Prostate gland (tissue), 2 donors: ENCODE measurements at regions not wholly inside any gene's neighbourhood (a gene's known extent, or its start where the extent isn't known, plus 50 kb on each side); places are given as distances from the start of the nearest gene placed in this dataset.

Experiments used
- DNase-seq: peaks from one replicate; pipeline ENCODE4 v3.0.0-alpha.2; 2019; ENCODE audit warnings: low spot score
- H3K27ac ChIP-seq, 2 donors: fragments of 200-600 bp; sonication (generic); 2 replicates each; pipeline ENCODE4 v1.5.1; 2017 to 2019
- H3K27me3 ChIP-seq: fragments of 200-600 bp; sonication (generic); replicated peaks from 2 replicates; pipeline ENCODE4 v1.5.1; 2019; ENCODE audit not compliant: insufficient read depth
- H3K36me3 ChIP-seq, 2 donors: fragments of 200-600 bp; sonication (generic); 1 replicate in 1 of 2; 2 replicates in 1 of 2; pipeline versions ENCODE4 v1.5.1 to v1.8.1; 2017 to 2019
- H3K4me1 ChIP-seq: fragments of 200-600 bp; sonication (generic); replicated peaks from 2 replicates; pipeline ENCODE4 v1.5.1; 2019
- H3K4me3 ChIP-seq, 2 donors: fragments of 200-600 bp; sonication (generic); 2 replicates each; pipeline ENCODE4 v1.5.1; 2017 to 2019
- H3K9me3 ChIP-seq: fragments of 200-600 bp; sonication (generic); 2 replicates; pipeline ENCODE4 v1.5.1; 2017
- POLR2A ChIP-seq: fragments of 450-650 bp; IDR thresholded peaks from one replicate; pipeline ENCODE4 v1.6.1; 2016; ENCODE audit warnings: antibody characterized with exemption, mild to moderate bottlenecking
- POLR2AphosphoS5 ChIP-seq: sonication (generic); formaldehyde crosslinking; IDR thresholded peaks from one replicate; pipeline ENCODE4 v1.6.1; 2017; ENCODE audit warnings: antibody characterized with exemption
- WGBS: methylation state at CpG from one replicate; pipeline ENCODE4 v1.1.5; 2018; 5-methylcytosine and 5-hydroxymethylcytosine counted together
- intact Hi-C: fragments of 100-400 bp; cut with DNase I; formaldehyde crosslinking; loops from one replicate; pipeline ENCODE4 v1.14.2; 2022
- TF ChIP-seq, protein P1 (sequence below), 4 experiments: fragments of 200-600 bp in 2 of 4; fragments of 450-650 bp in 2 of 4; sonication (generic) in 2 of 4; IDR thresholded peaks; 1 replicate in 3 of 4; 2 replicates in 1 of 4; pipeline ENCODE4 v1.5.1; 2016 to 2019; ENCODE audit warnings: antibody characterized with exemption in 4 of 4, mild to moderate bottlenecking in 2 of 4, moderate library complexity in 2 of 4

DNA sequence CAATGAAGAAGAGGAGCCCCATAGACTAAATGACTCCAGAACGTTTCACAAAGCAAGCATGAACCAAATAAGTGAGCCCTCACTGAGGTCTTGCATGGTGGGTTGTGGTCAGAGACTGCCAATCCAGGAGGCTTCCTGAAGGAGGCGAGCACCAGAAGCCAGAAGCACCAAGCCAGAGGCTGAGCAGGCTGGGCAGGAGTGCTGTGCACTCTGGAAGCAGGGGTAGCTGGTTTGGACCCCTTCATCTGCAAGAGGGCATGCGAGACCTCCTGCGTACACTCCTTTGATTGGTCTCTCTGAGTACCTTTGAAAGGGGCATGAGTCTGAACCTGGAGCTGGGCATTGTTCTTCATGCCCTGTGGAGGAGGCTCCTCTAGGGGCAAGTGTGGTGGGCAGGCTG, 192.5 kb downstream of the HAUS1 start:
- intact Hi-C loops = no loop called here
- Histone ChIP-seq H3K9me3 (no peaks in the 10 kb centered on the region), H3K4me3 (no peak overlapping the region), H3K36me3 (no peaks in the 10 kb centered on the region), H3K4me1 (no peaks in the 10 kb centered on the region), H3K27me3 (no peaks in the 10 kb centered on the region), H3K27ac (no peak overlapping the region)
- no peak for DNase-seq
- 84% methylated on average over 4 of the region's 4 CpGs for WGBS
- TF ChIP-seq POLR2A = no peak
- TF ChIP-seq, protein P1, sequence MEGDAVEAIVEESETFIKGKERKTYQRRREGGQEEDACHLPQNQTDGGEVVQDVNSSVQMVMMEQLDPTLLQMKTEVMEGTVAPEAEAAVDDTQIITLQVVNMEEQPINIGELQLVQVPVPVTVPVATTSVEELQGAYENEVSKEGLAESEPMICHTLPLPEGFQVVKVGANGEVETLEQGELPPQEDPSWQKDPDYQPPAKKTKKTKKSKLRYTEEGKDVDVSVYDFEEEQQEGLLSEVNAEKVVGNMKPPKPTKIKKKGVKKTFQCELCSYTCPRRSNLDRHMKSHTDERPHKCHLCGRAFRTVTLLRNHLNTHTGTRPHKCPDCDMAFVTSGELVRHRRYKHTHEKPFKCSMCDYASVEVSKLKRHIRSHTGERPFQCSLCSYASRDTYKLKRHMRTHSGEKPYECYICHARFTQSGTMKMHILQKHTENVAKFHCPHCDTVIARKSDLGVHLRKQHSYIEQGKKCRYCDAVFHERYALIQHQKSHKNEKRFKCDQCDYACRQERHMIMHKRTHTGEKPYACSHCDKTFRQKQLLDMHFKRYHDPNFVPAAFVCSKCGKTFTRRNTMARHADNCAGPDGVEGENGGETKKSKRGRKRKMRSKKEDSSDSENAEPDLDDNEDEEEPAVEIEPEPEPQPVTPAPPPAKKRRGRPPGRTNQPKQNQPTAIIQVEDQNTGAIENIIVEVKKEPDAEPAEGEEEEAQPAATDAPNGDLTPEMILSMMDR (IDR thresholded peaks at IDR 0.05) = no peak
- no peak for TF ChIP-seq POLR2AphosphoS5

DNA sequence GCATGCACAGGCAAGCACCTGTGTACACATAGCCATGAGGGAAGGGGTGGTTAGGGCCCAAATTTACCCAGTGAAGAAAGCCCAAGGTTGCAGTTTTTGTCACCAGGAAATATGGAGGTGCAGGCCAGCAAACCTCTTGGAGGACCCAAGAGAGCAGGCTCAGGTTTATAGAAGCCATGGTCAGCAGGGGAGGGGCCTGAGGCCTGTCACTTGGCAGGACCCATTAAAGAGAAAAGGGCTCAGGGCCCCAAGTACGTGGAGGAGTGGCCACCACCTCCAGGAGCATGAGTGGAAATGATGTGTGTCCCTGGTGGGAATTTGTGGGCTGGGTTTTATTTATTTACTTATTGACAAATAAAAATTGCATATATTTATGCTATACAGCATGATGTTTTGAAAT, 192.9 kb downstream of the HAUS1 start:
- Histone ChIP-seq H3K27me3 (no peaks in the 10 kb centered on the region), H3K27ac (no peak overlapping the region), H3K4me1 (no peaks in the 10 kb centered on the region), H3K36me3 (no peaks in the 10 kb centered on the region), H3K9me3 (no peaks in the 10 kb centered on the region), H3K4me3 (no peak overlapping the region)
- TF ChIP-seq, protein P1 (IDR thresholded peaks at IDR 0.05) = no peak
- TF ChIP-seq POLR2AphosphoS5 = no peak
- TF ChIP-seq POLR2A = no peak
- WGBS = 47% methylated on average over 1 of the region's 1 CpG
- intact Hi-C loops = no loop called here
- no peak for DNase-seq

DNA sequence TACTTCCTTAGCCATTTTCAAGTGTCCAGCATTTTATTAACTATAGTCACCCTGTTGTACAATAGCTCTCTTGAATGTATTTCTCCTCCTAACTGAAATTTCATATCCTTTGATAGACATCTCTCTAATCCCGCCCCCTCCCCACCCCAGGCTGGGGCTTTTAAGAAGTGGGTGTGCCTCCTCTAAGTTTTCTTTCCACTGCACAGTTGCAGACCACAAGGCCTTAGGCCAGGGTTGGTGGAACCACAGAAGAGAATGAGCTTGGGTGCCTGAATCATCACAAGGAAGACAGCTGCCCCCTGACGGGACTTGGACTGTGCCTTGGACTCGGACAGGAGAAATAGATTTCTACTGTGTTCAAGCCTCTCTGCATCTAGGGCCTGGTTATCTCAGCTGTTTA, 193.4 kb downstream of the HAUS1 start:
- intact Hi-C loops = no loop called here
- H3K27ac ChIP-seq = no peak overlapping the region
- TF ChIP-seq POLR2AphosphoS5 = no peak
- TF ChIP-seq, protein P1 (IDR thresholded peaks at IDR 0.05) = no peak
- no peak for TF ChIP-seq POLR2A
- H3K4me3 ChIP-seq = no peak overlapping the region
- no peaks in the 10 kb centered on the region for H3K36me3 ChIP-seq
- no peaks in the 10 kb centered on the region for H3K9me3 ChIP-seq
- WGBS = 90% methylated on average over 3 of the region's 3 CpGs
- H3K4me1 ChIP-seq = no peaks in the 10 kb centered on the region
- H3K27me3 ChIP-seq = no peaks in the 10 kb centered on the region
- DNase-seq = no peak

DNA sequence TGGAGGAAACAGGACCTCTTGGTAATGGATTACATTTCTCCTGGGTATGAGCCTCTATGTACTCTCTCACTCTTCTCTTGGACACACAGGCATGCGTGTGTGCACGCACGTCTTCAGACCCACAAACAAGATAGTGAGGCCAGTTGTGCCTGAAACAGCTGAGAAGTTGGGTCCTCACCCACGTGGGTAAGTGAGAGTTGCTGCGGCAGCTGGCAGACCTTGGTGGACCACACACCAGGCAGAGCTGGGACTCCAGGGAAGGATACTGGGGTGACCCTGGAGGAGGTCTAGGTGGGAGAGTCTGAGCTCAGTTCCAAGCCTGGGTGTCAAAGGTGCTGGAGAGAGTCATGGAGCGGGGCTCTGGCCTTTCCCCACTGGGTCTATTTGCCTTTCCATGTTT, 194.3 kb downstream of the HAUS1 start:
- intact Hi-C loops = no loop called here
- no peak overlapping the region for H3K27ac ChIP-seq

DNA sequence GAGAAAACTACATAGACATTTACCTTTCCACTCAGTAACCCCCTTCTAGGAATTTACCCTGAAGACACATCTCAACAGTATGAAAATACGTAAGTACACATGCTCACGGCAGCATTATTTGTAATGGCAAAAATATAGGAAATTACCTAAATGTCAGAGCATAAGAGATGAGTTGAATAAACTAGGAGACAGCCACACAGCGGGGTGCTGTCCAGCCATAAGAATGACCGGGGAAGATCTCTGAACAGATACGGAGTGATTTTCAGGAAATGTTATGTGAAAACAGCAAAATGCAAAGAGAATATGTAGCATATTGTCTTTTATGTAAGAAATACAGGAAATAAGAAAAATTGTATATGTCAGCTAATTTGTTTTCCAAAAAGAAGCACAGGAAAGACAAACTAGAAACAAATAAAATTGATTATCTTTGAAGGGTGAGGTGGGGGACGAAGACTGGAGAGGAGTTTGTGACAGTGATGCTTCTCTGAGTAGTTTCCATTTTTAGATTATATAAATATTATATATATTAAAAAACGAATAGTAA, 195.4 kb downstream of the HAUS1 start:
- H3K27me3 ChIP-seq = no peaks in the 10 kb centered on the region
- DNase-seq = no peak
- no peak overlapping the region for H3K4me3 ChIP-seq
- H3K36me3 ChIP-seq = no peaks in the 10 kb centered on the region
- no peak overlapping the region for H3K27ac ChIP-seq
- no peak for TF ChIP-seq POLR2AphosphoS5
- 85% methylated on average over 7 of the region's 7 CpGs for WGBS
- intact Hi-C loops = no loop called here
- no peaks in the 10 kb centered on the region for H3K4me1 ChIP-seq
- no peaks in the 10 kb centered on the region for H3K9me3 ChIP-seq

More for the DNA sequence above, 194.3 kb downstream of the HAUS1 start:
- Histone ChIP-seq H3K27me3 (no peaks in the 10 kb centered on the region), H3K36me3 (no peaks in the 10 kb centered on the region), H3K9me3 (no peaks in the 10 kb centered on the region), H3K4me3 (no peak overlapping the region), H3K4me1 (no peaks in the 10 kb centered on the region)
- TF ChIP-seq, protein P1 (IDR thresholded peaks at IDR 0.05) = no peak
- TF ChIP-seq POLR2A = no peak
- no peak for TF ChIP-seq POLR2AphosphoS5
- no peak for DNase-seq
- 94% methylated on average over 6 of the region's 6 CpGs for WGBS
